ENCODE measurements at regions not wholly inside any gene's neighbourhood (a gene's known extent, or its start where the extent isn't known, plus 50 kb on each side); places are given as distances from the start of the nearest gene placed in this dataset.

- Histone ChIP-seq H2AFZ (ENCODE audit: low read length) (no peak overlapping the region), H3K4me3 (ENCODE audit: low read length, poor library complexity, severe bottlenecking) (no peak overlapping the region), H3K4me2 (ENCODE audit: low read depth, low read length, poor library complexity, severe bottlenecking) (no peak overlapping the region), H3K27me3 (ENCODE audit: insufficient read depth, low read length, poor library complexity, severe bottlenecking) (no peaks in the 10 kb centered on the region), H4K20me1 (ENCODE audit: insufficient read depth, low read length, poor library complexity, severe bottlenecking) (no peaks in the 10 kb centered on the region), H3F3A (ENCODE audit: low read depth) (no peaks in the 10 kb centered on the region), H3K4me1 (ENCODE audit: insufficient read depth, low read length, poor library complexity, severe bottlenecking) (no peaks in the 10 kb centered on the region), H3K36me3 (ENCODE audit: insufficient read depth, low read length) (no peaks in the 10 kb centered on the region), H3K9ac (ENCODE audit: low read depth, low read length, poor library complexity, severe bottlenecking) (no peak overlapping the region), H3K9me2 (replicated peaks; ENCODE audit: low read depth, low read length) (no peaks in the 10 kb centered on the region), H3K79me2 (ENCODE audit: insufficient read depth, low read length) (no peaks in the 10 kb centered on the region), H3K9me3 (ENCODE audit: insufficient read depth, low read depth, low read length) (no peaks in the 10 kb centered on the region)
- no peak for TF ChIP-seq EZH2phosphoT487 (IDR thresholded peaks at IDR 0.05; ENCODE audit: borderline replicate concordance)
- no peak for TF ChIP-seq CTCF (conservative IDR thresholded peaks at IDR 0.05; ENCODE audit: low read length)
These were observed 245.6 kb upstream of the ADAMTS5 start for GRCh38 chr21:27212441-27212840.

GRCh38 chr21:27209546-27209945, 242.7 kb upstream of the ADAMTS5 start:
- no peaks in the 10 kb centered on the region for H3K4me1 ChIP-seq (ENCODE audit: insufficient read depth, low read length, poor library complexity, severe bottlenecking)
- no peak overlapping the region for H2AFZ ChIP-seq (ENCODE audit: low read length)
- no peaks in the 10 kb centered on the region for H3F3A ChIP-seq (ENCODE audit: low read depth)
- no peaks in the 10 kb centered on the region for H3K9me3 ChIP-seq (ENCODE audit: insufficient read depth, low read depth, low read length)
- TF ChIP-seq CTCF (conservative IDR thresholded peaks at IDR 0.05; ENCODE audit: low read length) = no peak
- no peak for TF ChIP-seq EZH2phosphoT487 (IDR thresholded peaks at IDR 0.05; ENCODE audit: borderline replicate concordance)
- H3K4me3 ChIP-seq (ENCODE audit: low read length, poor library complexity, severe bottlenecking) = no peak overlapping the region
- H3K27me3 ChIP-seq (ENCODE audit: insufficient read depth, low read length, poor library complexity, severe bottlenecking) = no peaks in the 10 kb centered on the region
- H3K9ac ChIP-seq (ENCODE audit: low read depth, low read length, poor library complexity, severe bottlenecking) = no peak overlapping the region
- H4K20me1 ChIP-seq (ENCODE audit: insufficient read depth, low read length, poor library complexity, severe bottlenecking) = no peaks in the 10 kb centered on the region
- no peaks in the 10 kb centered on the region for H3K36me3 ChIP-seq (ENCODE audit: insufficient read depth, low read length)
- no peaks in the 10 kb centered on the region for H3K79me2 ChIP-seq (ENCODE audit: insufficient read depth, low read length)
- no peak overlapping the region for H3K4me2 ChIP-seq (ENCODE audit: low read depth, low read length, poor library complexity, severe bottlenecking)
- no peaks in the 10 kb centered on the region for H3K9me2 ChIP-seq (replicated peaks; ENCODE audit: low read depth, low read length)

- Histone ChIP-seq H3K4me3 (ENCODE audit: low read length, poor library complexity, severe bottlenecking) (no peak overlapping the region), H3K4me2 (ENCODE audit: low read depth, low read length, poor library complexity, severe bottlenecking) (no peak overlapping the region), H3K9me3 (ENCODE audit: insufficient read depth, low read depth, low read length) (no peaks in the 10 kb centered on the region), H3K79me2 (ENCODE audit: insufficient read depth, low read length) (no peaks in the 10 kb centered on the region), H2AFZ (ENCODE audit: low read length) (no peak overlapping the region), H3F3A (ENCODE audit: low read depth) (no peaks in the 10 kb centered on the region), H4K20me1 (ENCODE audit: insufficient read depth, low read length, poor library complexity, severe bottlenecking) (no peaks in the 10 kb centered on the region), H3K27me3 (ENCODE audit: insufficient read depth, low read length, poor library complexity, severe bottlenecking) (no peaks in the 10 kb centered on the region), H3K9ac (ENCODE audit: low read depth, low read length, poor library complexity, severe bottlenecking) (no peak overlapping the region), H3K9me2 (replicated peaks; ENCODE audit: low read depth, low read length) (no peaks in the 10 kb centered on the region), H3K36me3 (ENCODE audit: insufficient read depth, low read length) (no peaks in the 10 kb centered on the region), H3K4me1 (ENCODE audit: insufficient read depth, low read length, poor library complexity, severe bottlenecking) (no peaks in the 10 kb centered on the region)
- TF ChIP-seq CTCF (conservative IDR thresholded peaks at IDR 0.05; ENCODE audit: low read length) (no peak), EZH2phosphoT487 (IDR thresholded peaks at IDR 0.05; ENCODE audit: borderline replicate concordance) (no peak)
These were observed 239.6 kb upstream of the ADAMTS5 start for GRCh38 chr21:27206368-27206982.

Measured in Loucy (cell line).